Stimulated activated CD4-positive, alpha-beta T cell treated with anti-CD3 and anti-CD28 coated beads, Interleukin-12 subunit alpha, Interleukin-12 subunit beta, amount 100 ng/mL, for 48 hours (primary cell): ENCODE measurements at regions not wholly inside any gene's neighbourhood (a gene's known extent, or its start where the extent isn't known, plus 50 kb on each side); places are given as distances from the start of the nearest gene placed in this dataset.

ENCODE experiments used
- DNase-seq, 3 donors: peaks; one replicate each; pipeline ENCODE4 v3.0.0-alpha.2; 2020; ENCODE audit warnings: low read depth in 2 of 3, low spot score in 1 of 3

- DNase-seq: no peak
Measured at GRCh38 chr5:173780235-173781234, 107.6 kb upstream of the CPEB4 start.

GRCh38 chr5:173781432-173781815 is 106.7 kb upstream of the CPEB4 start:
- DNase-seq: no peak

GRCh38 chr5:173781816-173782670 is 106.1 kb upstream of the CPEB4 start:
- DNase-seq: peak; percentile 25 to 55 (median 31)

GRCh38 chr5:173782671-173783101 is 105.5 kb upstream of the CPEB4 start:
- DNase-seq: no peak

GRCh38 chr5:173783371-173783770 is 104.8 kb upstream of the CPEB4 start:
- no peak for DNase-seq

- no peak for DNase-seq
Measured at GRCh38 chr5:173785400-173785799, 102.7 kb upstream of the CPEB4 start.

- no peak for DNase-seq
Measured at GRCh38 chr5:173785866-173786265, 102.3 kb upstream of the CPEB4 start.

- DNase-seq: no peak
Measured at GRCh38 chr5:173786286-173787187, 101.6 kb upstream of the CPEB4 start.

GRCh38 chr5:173789031-173789920 is 98.9 kb upstream of the CPEB4 start:
- peak in 2 of 3 donors; percentile 6 to 22 for DNase-seq

- no peak for DNase-seq
Measured at GRCh38 chr5:173790177-173790719, 97.9 kb upstream of the CPEB4 start.

- no peak for DNase-seq
Measured at GRCh38 chr5:173790836-173791546, 97.2 kb upstream of the CPEB4 start.

- DNase-seq: no peak
Measured at GRCh38 chr5:173791878-173792277, 96.3 kb upstream of the CPEB4 start.

- DNase-seq: no peak
Measured at GRCh38 chr5:173792781-173793547, 95.2 kb upstream of the CPEB4 start.

- no peak for DNase-seq
Measured at GRCh38 chr5:173793648-173794548, 94.3 kb upstream of the CPEB4 start.

- DNase-seq: no peak
Measured at GRCh38 chr5:173794901-173795416, 93.2 kb upstream of the CPEB4 start.

- no peak for DNase-seq
Measured at GRCh38 chr5:173795601-173796000, 92.5 kb upstream of the CPEB4 start.
